H1 (cell line): ENCODE measurements at regions not wholly inside any gene's neighbourhood (a gene's known extent, or its start where the extent isn't known, plus 50 kb on each side); places are given as distances from the start of the nearest gene placed in this dataset.

Source experiments
- CTCF ChIA-PET: fragments of 300-600 bp; sonication (Branson Sonifier 250); formaldehyde crosslinking; loops from one replicate; lab custom pipeline; 2021; ENCODE audit not compliant: partially characterized antibody; lab: Charles Lee
- POLR2A ChIA-PET: fragments of 300-600 bp; sonication (Branson Sonifier 250); formaldehyde crosslinking; loops from one replicate; lab custom pipeline; 2021; ENCODE audit warnings: inconsistent platforms; ENCODE audit not compliant: partially characterized antibody; lab: Charles Lee
- DNase-seq, 2 experiments: peaks; one replicate each; pipeline versions ENCODE4 v3.0.0 to v3.0.0-alpha.2; 2010 to 2022; ENCODE audit warnings: low spot score in 2 of 2, low read depth in 1 of 2, mixed read lengths in 1 of 2
- FAIRE-seq: peaks from 2 replicates; lab custom pipeline; 2011; peaks lifted over from hg19 to GRCh38; lab: Jason Lieb, UNC
- H2AFZ ChIP-seq: 2 replicates; pipeline ENCODE4 v1.8.1; 2012; ENCODE audit warnings: low read length, inconsistent platforms
- H2AK5ac ChIP-seq: 2 replicates; pipeline ENCODE4 v1.6.1; 2013; ENCODE audit warnings: low read depth, low read length
- H2BK120ac ChIP-seq: replicated peaks from 2 replicates; pipeline ENCODE3; 2013; ENCODE audit warnings: low read depth, low read length, inconsistent platforms
- H2BK12ac ChIP-seq: 2 replicates; pipeline ENCODE4 v1.6.1; 2013; ENCODE audit warnings: low read depth, low read length
- H2BK15ac ChIP-seq: 2 replicates; pipeline ENCODE4 v1.6.1; 2013; ENCODE audit warnings: low read length
- H2BK20ac ChIP-seq: 2 replicates; pipeline ENCODE4 v1.6.1; 2013; ENCODE audit warnings: low read length
- H2BK5ac ChIP-seq: 2 replicates; pipeline ENCODE4 v1.6.1; 2013; ENCODE audit warnings: low read depth, low read length
- H3K14ac ChIP-seq: 2 replicates; pipeline ENCODE4 v1.6.1; 2013; ENCODE audit warnings: inconsistent platforms; ENCODE audit not compliant: insufficient read length
- H3K18ac ChIP-seq: 2 replicates; pipeline ENCODE4 v1.6.1; 2013; ENCODE audit warnings: low read length; ENCODE audit errors: extremely low read depth
- H3K23ac ChIP-seq: 2 replicates; pipeline ENCODE4 v1.6.1; 2013; ENCODE audit warnings: inconsistent platforms; ENCODE audit not compliant: insufficient read length
- H3K23me2 ChIP-seq: 2 replicates; pipeline ENCODE4 v1.6.1; 2013; ENCODE audit warnings: low read depth, low read length
- H3K27ac ChIP-seq: 2 replicates; pipeline ENCODE4 v1.6.1; 2011; ENCODE audit warnings: low read depth, low read length, inconsistent platforms
- H3K27me3 ChIP-seq, 4 experiments: replicated peaks in 1 of 4; 1 replicate in 1 of 4; 2 replicates in 3 of 4; pipeline versions ENCODE4 v1.6.1 to v1.8.1; 2011 to 2013; ENCODE audit warnings: low read length in 3 of 4, mild to moderate bottlenecking in 3 of 4, inconsistent platforms in 2 of 4, mixed read lengths in 2 of 4, moderate library complexity in 1 of 4; ENCODE audit not compliant: control insufficient read depth in 3 of 4, insufficient read depth in 3 of 4; ENCODE audit errors: extremely low read depth in 1 of 4
- H3K36me3 ChIP-seq, 4 experiments: 2 replicates each; pipeline versions ENCODE4 v1.6.1 to v1.8.1; 2011 to 2013; ENCODE audit warnings: mild to moderate bottlenecking in 4 of 4, low read length in 3 of 4, moderate library complexity in 2 of 4, control low read depth in 1 of 4, inconsistent platforms in 1 of 4; ENCODE audit not compliant: insufficient read depth in 4 of 4, control insufficient read depth in 2 of 4
- H3K4ac ChIP-seq: replicated peaks from 2 replicates; pipeline ENCODE3; 2013; ENCODE audit warnings: low read length, low read depth, mixed read lengths, inconsistent platforms; ENCODE audit not compliant: insufficient read length
- H3K4me1 ChIP-seq, 4 experiments: replicated peaks in 1 of 4; 1 replicate in 1 of 4; 2 replicates in 3 of 4; pipeline versions ENCODE4 v1.6.1 to v1.8.1; 2011 to 2013; ENCODE audit warnings: low read length in 3 of 4, inconsistent platforms in 2 of 4, mixed read lengths in 1 of 4; ENCODE audit not compliant: insufficient read depth in 4 of 4, control insufficient read depth in 3 of 4
- H3K4me2 ChIP-seq, 2 experiments: 2 replicates each; pipeline versions ENCODE4 v1.6.1 to v1.8.1; 2011 to 2013; ENCODE audit warnings: low read depth in 2 of 2, low read length in 2 of 2, control low read depth in 1 of 2, inconsistent platforms in 1 of 2, mild to moderate bottlenecking in 1 of 2; ENCODE audit not compliant: insufficient read depth in 1 of 2
- H3K4me3 ChIP-seq, 4 experiments: fragments of 200-600, 300-600 bp in 1 of 4; sonication (generic), shearing (Covaris generic), sonication (Bioruptor Twin) in 1 of 4; 2 replicates each; pipeline versions ENCODE4 v1.5.1 to v1.8.1; 2011 to 2016; ENCODE audit warnings: low read length in 4 of 4, low read depth in 3 of 4, control low read depth in 2 of 4, inconsistent platforms in 2 of 4, mild to moderate bottlenecking in 2 of 4, mixed read lengths in 1 of 4, moderate library complexity in 1 of 4; ENCODE audit not compliant: insufficient read depth in 2 of 4; ENCODE audit errors: extremely low read depth in 1 of 4
- H3K56ac ChIP-seq: replicated peaks from 2 replicates; pipeline ENCODE3; 2013; ENCODE audit warnings: low read depth, mild to moderate bottlenecking, mixed read lengths, low read length, inconsistent platforms; ENCODE audit not compliant: insufficient read length
- H3K79me1 ChIP-seq: 2 replicates; pipeline ENCODE4 v1.6.1; 2013; ENCODE audit warnings: low read depth, low read length, control low read depth
- H3K79me2 ChIP-seq, 2 experiments: 2 replicates each; pipeline versions ENCODE4 v1.6.1 to v1.8.1; 2012 to 2013; ENCODE audit warnings: low read length in 2 of 2, mild to moderate bottlenecking in 2 of 2, inconsistent platforms in 1 of 2; ENCODE audit not compliant: insufficient read depth in 2 of 2, control insufficient read depth in 1 of 2
- H3K9ac ChIP-seq, 4 experiments: replicated peaks in 1 of 4; 1 replicate in 1 of 4; 2 replicates in 3 of 4; pipeline versions ENCODE4 v1.6.1 to v1.8.1; 2011 to 2013; ENCODE audit warnings: low read depth in 3 of 4, low read length in 3 of 4, control low read depth in 2 of 4, mild to moderate bottlenecking in 2 of 4, moderate library complexity in 2 of 4, inconsistent platforms in 1 of 4; ENCODE audit errors: extremely low read depth in 1 of 4
- H3K9me3 ChIP-seq, 2 experiments: 2 replicates each; pipeline versions ENCODE4 v1.6.1 to v1.8.1; 2012 to 2013; ENCODE audit warnings: mild to moderate bottlenecking in 2 of 2, moderate library complexity in 2 of 2, control low read depth in 1 of 2, inconsistent platforms in 1 of 2, low read depth in 1 of 2, low read length in 1 of 2, mixed read lengths in 1 of 2; ENCODE audit not compliant: insufficient read depth in 2 of 2
- H4K20me1 ChIP-seq, 2 experiments: replicated peaks in 1 of 2; 2 replicates each; pipeline versions ENCODE3 to v1.8.1; 2011 to 2013; ENCODE audit warnings: inconsistent platforms in 2 of 2, low read length in 2 of 2, mild to moderate bottlenecking in 1 of 2; ENCODE audit not compliant: insufficient read depth in 2 of 2, control insufficient read depth in 1 of 2
- H4K5ac ChIP-seq: 2 replicates; pipeline ENCODE4 v1.6.1; 2013; ENCODE audit warnings: low read length, low read depth, mixed read lengths, inconsistent platforms; ENCODE audit not compliant: insufficient read length
- H4K8ac ChIP-seq: 2 replicates; pipeline ENCODE4 v1.8.0; 2013; ENCODE audit warnings: mild to moderate bottlenecking, moderate library complexity, low read length, inconsistent platforms; ENCODE audit not compliant: insufficient read depth; ENCODE audit errors: extremely low read depth
- H4K91ac ChIP-seq: replicated peaks from 2 replicates; pipeline ENCODE3; 2013; ENCODE audit warnings: low read length, mixed read lengths, inconsistent platforms; ENCODE audit not compliant: insufficient read length
- BRCA1 ChIP-seq: IDR thresholded peaks from 2 replicates; pipeline ENCODE4 v1.6.1; 2012; ENCODE audit warnings: low read depth, low read length, improper control_type of control experiment
- CREB1 ChIP-seq: IDR thresholded peaks from 2 replicates; pipeline ENCODE4 v1.6.1; 2012; ENCODE audit warnings: inconsistent platforms
- WGBS, 2 experiments: shearing (Covaris generic) in 1 of 2; methylation state at CpG; one replicate each; pipeline versions ENCODE4 v1.1.6 to v1.1.7; 2013 to 2015; ENCODE audit warnings: low lambda C conversion rate in 2 of 2, mixed read lengths in 2 of 2, inconsistent platforms in 1 of 2, low coverage in 1 of 2, missing lambda C conversion rate in 1 of 2; ENCODE audit not compliant: insufficient replicate concordance in 2 of 2, insufficient coverage in 1 of 2, insufficient read length in 1 of 2; ENCODE audit errors: extremely low coverage in 1 of 2, missing lambda C conversion rate in 1 of 2; 5-methylcytosine and 5-hydroxymethylcytosine counted together
- TF ChIP-seq, protein P1 (sequence below): IDR thresholded peaks from 2 replicates; pipeline ENCODE4 v1.6.1; 2012; ENCODE audit warnings: low read length, inconsistent platforms

DNA sequence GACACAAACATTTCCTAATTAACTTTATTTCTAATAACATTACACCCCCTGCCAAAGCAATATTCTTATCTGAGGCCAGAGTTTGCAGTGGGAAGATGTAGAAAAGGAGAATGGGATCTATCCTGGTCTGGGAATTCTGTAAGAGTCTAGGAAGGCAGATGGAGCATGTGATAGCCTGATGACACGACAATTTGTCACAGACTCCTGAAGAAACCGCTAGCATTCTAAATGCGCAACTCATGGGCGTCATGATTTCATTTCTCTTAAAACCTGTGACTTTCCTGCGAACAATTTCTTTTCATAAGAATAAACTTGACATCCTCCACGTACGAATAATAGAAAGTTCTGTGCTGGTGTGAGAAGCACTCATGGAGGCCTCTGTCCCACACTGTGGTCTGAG lies 72.9 kb upstream of the ATP10A start:
- ChIA-PET CTCF (interaction anchor here (0.7 to 1.9 kb wide), 2 partner anchors 12 to 180 kb away, joined by 3 to 4 read pairs; no protein-coding TSS in a partner anchor), POLR2A (no interaction called here)
- Histone ChIP-seq H2AK5ac (no peak overlapping the region), H3K23me2 (peaks cover 4% of the 10 kb centered on the region; the same call in 1 of the 2 replicates), H2BK12ac (no peak overlapping the region), H4K91ac (no peak overlapping the region), H3K56ac (no peak overlapping the region), H4K8ac (no peak overlapping the region), H2BK20ac (no peak overlapping the region), H2AFZ (no peak overlapping the region), H3K27ac (no peak overlapping the region), H3K9me3 (no peaks in the 10 kb centered on the region), H3K27me3 (no peaks in the 10 kb centered on the region; a peak in 1 of 7 replicates), H3K79me1 (no peaks in the 10 kb centered on the region), H3K4me2 (no peak overlapping the region)
- DNase-seq = no peak
- TF ChIP-seq, protein P1, sequence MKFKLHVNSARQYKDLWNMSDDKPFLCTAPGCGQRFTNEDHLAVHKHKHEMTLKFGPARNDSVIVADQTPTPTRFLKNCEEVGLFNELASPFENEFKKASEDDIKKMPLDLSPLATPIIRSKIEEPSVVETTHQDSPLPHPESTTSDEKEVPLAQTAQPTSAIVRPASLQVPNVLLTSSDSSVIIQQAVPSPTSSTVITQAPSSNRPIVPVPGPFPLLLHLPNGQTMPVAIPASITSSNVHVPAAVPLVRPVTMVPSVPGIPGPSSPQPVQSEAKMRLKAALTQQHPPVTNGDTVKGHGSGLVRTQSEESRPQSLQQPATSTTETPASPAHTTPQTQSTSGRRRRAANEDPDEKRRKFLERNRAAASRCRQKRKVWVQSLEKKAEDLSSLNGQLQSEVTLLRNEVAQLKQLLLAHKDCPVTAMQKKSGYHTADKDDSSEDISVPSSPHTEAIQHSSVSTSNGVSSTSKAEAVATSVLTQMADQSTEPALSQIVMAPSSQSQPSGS = no peak
- TF ChIP-seq CREB1 (no peak), BRCA1 (no peak)
- TF ChIP-seq, all 59 proteins: peak for 0
- Histone ChIP-seq H3K9ac (no peak overlapping the region), H4K5ac (no peak overlapping the region), H3K18ac (no peak overlapping the region), H3K14ac (no peak overlapping the region), H3K36me3 (no peaks in the 10 kb centered on the region), H3K79me2 (no peaks in the 10 kb centered on the region), H2BK5ac (no peak overlapping the region), H3K4me1 (peaks cover 0 to 13% (median 7%) of the 10 kb centered on the region in 4 experiments; a peak in 6 of 7 replicates), H3K4me3 (no peak overlapping the region), H3K23ac (no peak overlapping the region), H2BK120ac (no peak overlapping the region), H3K4ac (no peak overlapping the region), H2BK15ac (no peak overlapping the region), H4K20me1 (no peaks in the 10 kb centered on the region)
- FAIRE-seq = no peak
- 78% methylated on average over 7 of the region's 7 CpGs; no CpG with 5 or more reads in 1 of the 2 experiments for WGBS, 2 experiments
